Liver (tissue), 7 donors: ENCODE measurements at regions not wholly inside any gene's neighbourhood (a gene's known extent, or its start where the extent isn't known, plus 50 kb on each side); places are given as distances from the start of the nearest gene placed in this dataset.

ENCODE experiments used
- DNase-seq: peaks from one replicate; pipeline ENCODE4 v3.0.0-alpha.2; 2017; ENCODE audit warnings: low spot score
- H3K27ac ChIP-seq, 2 donors: one replicate each; pipeline ENCODE4 v1.7.0; 2013; ENCODE audit warnings: inconsistent platforms in 2 of 2, low read length in 2 of 2, control low read depth in 1 of 2, low read depth in 1 of 2, mild to moderate bottlenecking in 1 of 2
- H3K27me3 ChIP-seq, 4 donors: one replicate each; pipeline versions ENCODE4 v1.6.1 to v1.7.0; 2013; ENCODE audit warnings: low read length in 3 of 4, inconsistent platforms in 1 of 4, mild to moderate bottlenecking in 1 of 4, moderate library complexity in 1 of 4; ENCODE audit not compliant: control insufficient read depth in 4 of 4, insufficient read depth in 4 of 4
- H3K36me3 ChIP-seq, 4 donors: one replicate each; pipeline versions ENCODE4 v1.6.1 to v1.7.0; 2013; ENCODE audit warnings: low read length in 3 of 4, mild to moderate bottlenecking in 3 of 4, low read depth in 1 of 4, moderate library complexity in 1 of 4; ENCODE audit not compliant: control insufficient read depth in 4 of 4, insufficient read depth in 3 of 4
- H3K4me1 ChIP-seq, 4 donors: one replicate each; pipeline versions ENCODE4 v1.6.1 to v1.7.0; 2013; ENCODE audit warnings: low read length in 3 of 4, mild to moderate bottlenecking in 3 of 4, moderate library complexity in 1 of 4; ENCODE audit not compliant: control insufficient read depth in 4 of 4, insufficient read depth in 4 of 4
- H3K4me3 ChIP-seq, 3 donors: one replicate each; pipeline versions ENCODE4 v1.6.1 to v1.7.0; 2013; ENCODE audit warnings: low read length in 3 of 3, control low read depth in 1 of 3, low read depth in 1 of 3, mild to moderate bottlenecking in 1 of 3
- H3K9ac ChIP-seq, 2 donors: one replicate each; pipeline ENCODE4 v1.7.0; 2013; ENCODE audit warnings: low read length in 2 of 2, mild to moderate bottlenecking in 2 of 2, moderate library complexity in 2 of 2, control low read depth in 1 of 2, low read depth in 1 of 2
- H3K9me3 ChIP-seq, 4 donors: one replicate each; pipeline versions ENCODE4 v1.6.1 to v1.7.0; 2013; ENCODE audit warnings: low read length in 3 of 4; ENCODE audit not compliant: control insufficient read depth in 4 of 4
- ATF3 ChIP-seq: IDR thresholded peaks from 2 replicates; pipeline ENCODE4 v1.6.1; 2016; ENCODE audit warnings: antibody characterized with exemption
- EGR1 ChIP-seq, 2 donors: IDR thresholded peaks; 2 replicates each; pipeline ENCODE4 v1.6.1; 2016 to 2018; ENCODE audit warnings: antibody characterized with exemption in 2 of 2, low read depth in 2 of 2
- FOXA1 ChIP-seq: IDR thresholded peaks from 2 replicates; pipeline ENCODE4 v1.6.1; 2016; ENCODE audit warnings: antibody characterized with exemption
- FOXA2 ChIP-seq: IDR thresholded peaks from 2 replicates; pipeline ENCODE4 v1.6.1; 2016; ENCODE audit warnings: antibody characterized with exemption
- GABPA ChIP-seq, 2 donors: IDR thresholded peaks in 1 of 2; conservative IDR thresholded peaks in 1 of 2; 2 replicates each; pipeline ENCODE4 v1.6.1; 2016; ENCODE audit warnings: antibody characterized with exemption in 2 of 2, mild to moderate bottlenecking in 1 of 2, moderate library complexity in 1 of 2
- HNF4A ChIP-seq, 2 donors: conservative IDR thresholded peaks; 2 replicates each; pipeline ENCODE4 v1.6.1; 2016; ENCODE audit warnings: antibody characterized with exemption in 2 of 2, mild to moderate bottlenecking in 2 of 2
- HNF4G ChIP-seq: IDR thresholded peaks from 2 replicates; pipeline ENCODE4 v1.6.1; 2016; ENCODE audit warnings: antibody characterized with exemption
- JUND ChIP-seq, 2 donors: IDR thresholded peaks; 2 replicates each; pipeline ENCODE4 v1.6.1; 2016; ENCODE audit warnings: antibody characterized with exemption in 2 of 2
- MAX ChIP-seq: IDR thresholded peaks from 2 replicates; pipeline ENCODE4 v1.6.1; 2016; ENCODE audit warnings: antibody characterized with exemption
- NR2F2 ChIP-seq: IDR thresholded peaks from 2 replicates; pipeline ENCODE4 v1.6.1; 2016; ENCODE audit warnings: antibody characterized with exemption
- RAD21 ChIP-seq, 2 donors: IDR thresholded peaks; 2 replicates each; pipeline ENCODE4 v1.6.1; 2016; ENCODE audit warnings: antibody characterized with exemption in 2 of 2, mild to moderate bottlenecking in 2 of 2
- REST ChIP-seq: IDR thresholded peaks from 2 replicates; pipeline ENCODE4 v1.6.1; 2016; ENCODE audit warnings: antibody characterized with exemption, mild to moderate bottlenecking
- RXRA ChIP-seq, 2 donors: IDR thresholded peaks; 2 replicates each; pipeline ENCODE4 v1.6.1; 2017 to 2018; ENCODE audit warnings: antibody characterized with exemption in 2 of 2, mild to moderate bottlenecking in 1 of 2
- SP1 ChIP-seq: IDR thresholded peaks from 2 replicates; pipeline ENCODE4 v1.6.1; 2018; ENCODE audit warnings: antibody characterized with exemption, mild to moderate bottlenecking
- TAF1 ChIP-seq: conservative IDR thresholded peaks from 2 replicates; pipeline ENCODE4 v1.6.1; 2016; ENCODE audit warnings: antibody characterized with exemption, mild to moderate bottlenecking
- YY1 ChIP-seq: IDR thresholded peaks from 2 replicates; pipeline ENCODE4 v1.6.1; 2016; ENCODE audit warnings: antibody characterized with exemption, mild to moderate bottlenecking
- ZBTB33 ChIP-seq: IDR thresholded peaks from 2 replicates; pipeline ENCODE4 v1.6.1; 2016; ENCODE audit warnings: antibody characterized with exemption
- WGBS: extraction: QIAGEN DNeasy Blood & Tissue Kit; methylation state at CpG from one replicate; pipeline ENCODE4 v1.1.7; 2013; 5-methylcytosine and 5-hydroxymethylcytosine counted together
- donor health status: healthy.
- donor health status: healthy.
- donor health status: healthy.
- donor health status: healthy.

GRCh38 chr13:106107061-106107460, 428.4 kb downstream of the EFNB2 start:
- no peaks in the 10 kb centered on the region for H3K9me3 ChIP-seq
- no peaks in the 10 kb centered on the region for H3K36me3 ChIP-seq
- no peak overlapping the region for H3K4me3 ChIP-seq
- TF ChIP-seq JUND (IDR thresholded peaks at IDR 0.05): no peak
- no peak for TF ChIP-seq HNF4G
- TF ChIP-seq NR2F2: no peak
- no peak for TF ChIP-seq GABPA (IDR thresholded peaks at IDR 0.05 in 1 of 2, conservative IDR thresholded peaks at IDR 0.05 in 1 of 2)
- no peak for TF ChIP-seq FOXA2
- TF ChIP-seq ZBTB33: no peak
- no peak for TF ChIP-seq YY1
- TF ChIP-seq TAF1: no peak
- no peak for TF ChIP-seq FOXA1
- TF ChIP-seq RXRA (IDR thresholded peaks at IDR 0.05): no peak
- no peak for TF ChIP-seq EGR1 (IDR thresholded peaks at IDR 0.05; ENCODE audit: low read depth in 2 of 2)
- TF ChIP-seq REST: no peak
- TF ChIP-seq SP1: no peak
- no peak for TF ChIP-seq ATF3
- H3K9ac ChIP-seq: no peak overlapping the region
- no peaks in the 10 kb centered on the region for H3K4me1 ChIP-seq
- WGBS: 86% methylated on average over 7 of the region's 7 CpGs
- no peak for DNase-seq
- no peaks in the 10 kb centered on the region for H3K27me3 ChIP-seq
- no peak overlapping the region for H3K27ac ChIP-seq

- Histone ChIP-seq H3K4me1 (no peaks in the 10 kb centered on the region), H3K9me3 (no peaks in the 10 kb centered on the region), H3K36me3 (no peaks in the 10 kb centered on the region), H3K27me3 (no peaks in the 10 kb centered on the region), H3K9ac (no peak overlapping the region), H3K27ac (no peak overlapping the region), H3K4me3 (no peak overlapping the region)
- TF ChIP-seq SP1 (no peak), RAD21 (IDR thresholded peaks at IDR 0.05) (no peak), EGR1 (IDR thresholded peaks at IDR 0.05; ENCODE audit: low read depth in 2 of 2) (no peak), RXRA (IDR thresholded peaks at IDR 0.05) (no peak), NR2F2 (no peak), YY1 (no peak), HNF4A (conservative IDR thresholded peaks at IDR 0.05) (no peak), ZBTB33 (no peak), GABPA (IDR thresholded peaks at IDR 0.05 in 1 of 2, conservative IDR thresholded peaks at IDR 0.05 in 1 of 2) (no peak), JUND (IDR thresholded peaks at IDR 0.05) (no peak), MAX (no peak), TAF1 (no peak), HNF4G (no peak)
- no peak for DNase-seq
- 54% methylated on average over 1 of the region's 1 CpG for WGBS
These were observed 430.3 kb downstream of the EFNB2 start for GRCh38 chr13:106105153-106105552.
